Adrenal gland (tissue), 9 donors: ENCODE measurements at regions not wholly inside any gene's neighbourhood (a gene's known extent, or its start where the extent isn't known, plus 50 kb on each side); places are given as distances from the start of the nearest gene placed in this dataset.

Experiments used
- DNase-seq, 7 donors: peaks; one replicate each; pipeline ENCODE4 v3.0.0-alpha.2; 2019 to 2020
- H3K27ac ChIP-seq, 5 donors: fragments of 200-600 bp; sonication (generic) in 4 of 5; 1 replicate in 3 of 5; 2 replicates in 2 of 5; pipeline versions ENCODE4 v1.5.1 to v1.8.0; 2016 to 2020; ENCODE audit warnings: mild to moderate bottlenecking in 1 of 5
- H3K27me3 ChIP-seq: fragments of 200-600 bp; 2 replicates; pipeline ENCODE4 v1.8.0; 2021
- H3K36me3 ChIP-seq, 2 donors: fragments of 200-600 bp; replicated peaks in 1 of 2; 1 replicate in 1 of 2; 2 replicates in 1 of 2; pipeline versions ENCODE4 v1.5.1 to v1.8.0; 2018 to 2022
- H3K4me1 ChIP-seq, 2 donors: fragments of 200-600 bp; replicated peaks in 1 of 2; 1 replicate in 1 of 2; 2 replicates in 1 of 2; pipeline versions ENCODE4 v1.5.1 to v1.8.0; 2018 to 2021
- H3K4me3 ChIP-seq, 4 donors: fragments of 200-600 bp; sonication (generic) in 3 of 4; one replicate each; pipeline ENCODE4 v1.5.1; 2016 to 2018
- H3K9me3 ChIP-seq, 3 donors: fragments of 200-600 bp; sonication (generic) in 1 of 3; replicated peaks in 1 of 3; 1 replicate in 2 of 3; 2 replicates in 1 of 3; pipeline versions ENCODE4 v1.5.1 to v1.8.0; 2016 to 2021
- CTCF ChIP-seq, 6 experiments: fragments of 450-650 bp in 4 of 6; fragments of 200-600 bp in 2 of 6; sonication (generic) in 1 of 6; IDR thresholded peaks; 1 replicate in 5 of 6; 2 replicates in 1 of 6; pipeline versions ENCODE4 v1.5.1 to v1.8.0; 2016 to 2021; ENCODE audit warnings: antibody characterized with exemption in 6 of 6, mild to moderate bottlenecking in 2 of 6, moderate library complexity in 1 of 6
- POLR2A ChIP-seq, 2 donors: fragments of 450-650 bp; IDR thresholded peaks; one replicate each; pipeline ENCODE4 v1.6.1; 2017; ENCODE audit warnings: antibody characterized with exemption in 2 of 2, mild to moderate bottlenecking in 2 of 2, moderate library complexity in 1 of 2
- WGBS, 4 donors: extraction: QIAGEN DNeasy Blood & Tissue Kit in 2 of 4; methylation state at CpG; one replicate each; pipeline versions ENCODE4 v1.1.5 to v1.1.7; 2013 to 2017; 5-methylcytosine and 5-hydroxymethylcytosine counted together
- intact Hi-C, 2 donors: fragments of 100-400 bp; cut with DNase I; formaldehyde crosslinking; loops; one replicate each; pipeline versions ENCODE4 v1.14.1 to v1.15.0; 2022 to 2023
- donor health status: healthy with polysubstance abuse.
- donor health status: Bipolar disorder and iron deficiency.
- donor health status: DM: yes; HTN: yes; CAD: no.
- donor health status: DM: no; HTN: no; CAD: no.
- donor health status: DM: no; HTN: no; CAD: no.

- Histone ChIP-seq H3K4me1 (no peaks in the 10 kb centered on the region), H3K4me3 (no peak overlapping the region), H3K36me3 (no peaks in the 10 kb centered on the region), H3K27ac (no peak overlapping the region), H3K27me3 (no peaks in the 10 kb centered on the region), H3K9me3 (no peaks in the 10 kb centered on the region)
- WGBS, 4 donors = 76 to 100% (median 79%) methylated on average over 1 to 7 of the region's 7 CpGs
- intact Hi-C loops = no loop called here
- TF ChIP-seq POLR2A (IDR thresholded peaks at IDR 0.05) (no peak), CTCF (IDR thresholded peaks at IDR 0.05) (no peak)
- DNase-seq = no peak
Observed at GRCh38 chr13:18949970-18950369, 231.7 kb downstream of the TUBA3C start.

- TF ChIP-seq POLR2A (IDR thresholded peaks at IDR 0.05) = no peak
- no peak for TF ChIP-seq CTCF (IDR thresholded peaks at IDR 0.05)
- intact Hi-C loops = no loop called here
- H3K4me1 ChIP-seq = no peaks in the 10 kb centered on the region
- no peak overlapping the region for H3K4me3 ChIP-seq
- no peaks in the 10 kb centered on the region for H3K36me3 ChIP-seq
- 53 to 87% (median 65%) methylated on average over 5 to 9 of the region's 9 CpGs for WGBS, 4 donors
- no peak for DNase-seq
- H3K27ac ChIP-seq = no peak overlapping the region
- H3K9me3 ChIP-seq = no peaks in the 10 kb centered on the region
- no peaks in the 10 kb centered on the region for H3K27me3 ChIP-seq
Observed at GRCh38 chr13:18949489-18949761, 232.2 kb downstream of the TUBA3C start.

- Histone ChIP-seq H3K27me3 (no peaks in the 10 kb centered on the region), H3K9me3 (no peaks in the 10 kb centered on the region), H3K4me3 (no peak overlapping the region), H3K27ac (no peak overlapping the region), H3K36me3 (no peaks in the 10 kb centered on the region), H3K4me1 (no peaks in the 10 kb centered on the region)
- intact Hi-C loops = no loop called here
- 77 to 81% (median 78%) methylated on average over 14 to 19 of the region's 19 CpGs for whole genome bisulfite sequencing, 4 donors
- TF ChIP-seq CTCF (IDR thresholded peaks at IDR 0.05) = no peak
- TF ChIP-seq POLR2A (IDR thresholded peaks at IDR 0.05) = no peak
- peak in 1 of 7 donors; percentile 36 for DNase-seq
Observed at GRCh38 chr13:18948664-18949488, 232.7 kb downstream of the TUBA3C start.

- Histone ChIP-seq H3K36me3 (no peaks in the 10 kb centered on the region), H3K27ac (no peak overlapping the region), H3K4me1 (no peaks in the 10 kb centered on the region), H3K9me3 (no peaks in the 10 kb centered on the region), H3K4me3 (no peak overlapping the region), H3K27me3 (peaks cover 3% of the 10 kb centered on the region)
- 52 to 86% (median 55%) methylated on average over 1 to 5 of the region's 5 CpGs for WGBS, 4 donors
- intact Hi-C loops = no loop called here
- no peak for DNase-seq
- no peak for TF ChIP-seq POLR2A (IDR thresholded peaks at IDR 0.05)
- TF ChIP-seq CTCF (IDR thresholded peaks at IDR 0.05) = no peak
Observed at GRCh38 chr13:18948012-18948663, 233.5 kb downstream of the TUBA3C start.
